Caco-2 (cell line): ENCODE measurements at regions not wholly inside any gene's neighbourhood (a gene's known extent, or its start where the extent isn't known, plus 50 kb on each side); places are given as distances from the start of the nearest gene placed in this dataset.

Experiments
- BruUV-seq: library from RNA; stranded (reverse); fragments of 400-500 nt; replicated peaks from 2 replicates; lab custom pipeline; 2021; lab: Mats Ljungman, UMichigan
- CTCF ChIA-PET: fragments of 300-600 bp; sonication (Branson Sonifier 250); formaldehyde crosslinking; loops from one replicate; lab custom pipeline; 2022; ENCODE audit warnings: antibody characterized with exemption; lab: Charles Lee
- POLR2A ChIA-PET: fragments of 300-600 bp; sonication (Branson Sonifier 250); formaldehyde crosslinking; loops from one replicate; lab custom pipeline; 2022; ENCODE audit warnings: antibody characterized with exemption; lab: Charles Lee
- DNase-seq, 2 experiments: peaks; one replicate each; pipeline versions ENCODE4 v3.0.0 to v3.0.0-alpha.2; 2020 to 2022
- H3K27me3 ChIP-seq: replicated peaks from 2 replicates; pipeline ENCODE4 v1.6.0; 2011; ENCODE audit warnings: low read length; ENCODE audit not compliant: control insufficient read depth, insufficient read depth
- H3K36me3 ChIP-seq: 2 replicates; pipeline ENCODE4 v1.5.1; 2011; ENCODE audit warnings: low read length; ENCODE audit not compliant: control insufficient read depth, insufficient read depth
- H3K4me1 ChIP-seq: fragments of 250-450 bp; sonication (Bioruptor Pico); 2 replicates; pipeline ENCODE4 v1.5.1; 2020; ENCODE audit warnings: mild to moderate bottlenecking
- H3K4me3 ChIP-seq: 2 replicates; pipeline ENCODE4 v1.5.1; 2011; ENCODE audit warnings: low read depth, mild to moderate bottlenecking, control low read depth, low read length
- H3K9me3 ChIP-seq: fragments of 250-450 bp; sonication (Bioruptor Pico); 2 replicates; pipeline ENCODE4 v1.5.1; 2020; ENCODE audit warnings: mild to moderate bottlenecking, moderate library complexity
- H3K27ac Mint-ChIP-seq: one replicate; pipeline ENCODE4 v1.8.0; 2022; ENCODE audit warnings: mixed read lengths; ENCODE audit not compliant: unreplicated experiment
- H3K27me3 Mint-ChIP-seq: one replicate; pipeline ENCODE4 v1.8.0; 2022; ENCODE audit warnings: mixed read lengths; ENCODE audit not compliant: insufficient read depth, unreplicated experiment
- H3K36me3 Mint-ChIP-seq: one replicate; pipeline ENCODE4 v1.8.0; 2022; ENCODE audit warnings: mild to moderate bottlenecking, mixed read lengths; ENCODE audit not compliant: insufficient read depth, unreplicated experiment
- H3K4me1 Mint-ChIP-seq: one replicate; pipeline ENCODE4 v1.8.0; 2022; ENCODE audit warnings: low read depth, mixed read lengths; ENCODE audit not compliant: unreplicated experiment
- H3K4me3 Mint-ChIP-seq: one replicate; pipeline ENCODE4 v1.8.0; 2022; ENCODE audit warnings: mild to moderate bottlenecking, moderate library complexity, mixed read lengths; ENCODE audit not compliant: unreplicated experiment
- H3K9me3 Mint-ChIP-seq: one replicate; pipeline ENCODE4 v1.8.0; 2022; ENCODE audit warnings: mixed read lengths; ENCODE audit not compliant: unreplicated experiment
- intact Hi-C: fragments of 100-400 bp; cut with micrococcal nuclease; formaldehyde crosslinking; loops from one replicate; pipeline ENCODE4 v1.10.0; 2022; ENCODE audit not compliant: unreplicated experiment
- TF ChIP-seq, protein P1 (sequence below), 2 experiments: fragments of 200-600 bp in 1 of 2; IDR thresholded peaks; 1 replicate in 1 of 2; 2 replicates in 1 of 2; pipeline versions ENCODE4 v1.5.1 to v1.8.0; 2011 to 2022; ENCODE audit warnings: antibody characterized with exemption in 1 of 2, control low read depth in 1 of 2, inconsistent platforms in 1 of 2, low read depth in 1 of 2, low read length in 1 of 2, mild to moderate bottlenecking in 1 of 2, moderate library complexity in 1 of 2; ENCODE audit not compliant: insufficient read depth in 1 of 2, severe bottlenecking in 1 of 2, unreplicated experiment in 1 of 2

DNA sequence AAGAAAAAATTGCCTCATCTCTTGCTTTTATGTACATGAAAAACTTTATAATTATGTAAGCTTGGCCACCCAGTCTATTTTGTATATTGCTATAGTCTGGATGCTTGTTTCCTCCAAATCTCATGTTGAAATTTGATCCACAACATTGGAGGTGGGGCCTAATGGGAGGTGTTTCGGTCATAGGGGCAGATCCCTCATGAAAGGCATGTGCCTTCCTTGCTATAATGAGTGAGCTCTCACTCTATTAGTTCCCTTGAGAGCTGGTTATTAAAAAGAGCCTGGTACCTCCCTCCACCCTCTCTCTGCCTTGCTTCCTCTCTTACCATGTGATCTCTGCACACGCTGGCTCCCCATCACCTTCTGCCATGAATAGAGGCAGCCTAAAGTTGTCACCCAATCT, 1005.1 kb downstream of the PCDH9 start:
- no TSS peak for BruUV-seq

DNA sequence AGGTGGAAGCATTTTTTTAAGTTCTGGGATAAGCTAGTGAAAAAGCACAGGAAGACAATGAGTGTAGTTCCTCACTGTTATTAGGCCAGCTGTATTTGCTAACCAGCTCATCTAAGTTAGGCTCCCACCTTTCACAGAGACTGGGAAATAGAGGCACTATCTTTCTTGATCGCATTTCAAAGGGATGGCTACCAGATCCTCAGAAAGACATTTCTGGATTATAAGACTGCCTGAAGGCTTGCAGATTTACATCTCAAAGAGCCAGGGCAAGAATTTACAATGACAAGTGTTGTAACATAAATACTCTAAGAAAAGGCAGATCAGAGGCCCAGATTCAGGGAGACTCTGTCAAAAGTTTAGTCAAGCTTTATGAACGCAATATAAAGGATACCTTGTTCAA, 1005.5 kb downstream of the PCDH9 start:
- no TSS peak for BruUV-seq
- Mint-ChIP-seq H3K4me3 (no peak overlapping the region), H3K36me3 (no peaks in the 10 kb centered on the region), H3K27me3 (peaks cover 3% of the 10 kb centered on the region), H3K4me1 (no peaks in the 10 kb centered on the region), H3K9me3 (no peaks in the 10 kb centered on the region), H3K27ac (no peak overlapping the region)
- POLR2A ChIA-PET: no interaction called here
- Histone ChIP-seq H3K9me3 (no peaks in the 10 kb centered on the region), H3K4me1 (no peaks in the 10 kb centered on the region), H3K27me3 (no peaks in the 10 kb centered on the region), H3K4me3 (no peak overlapping the region), H3K36me3 (no peaks in the 10 kb centered on the region)
- TF ChIP-seq, protein P1, sequence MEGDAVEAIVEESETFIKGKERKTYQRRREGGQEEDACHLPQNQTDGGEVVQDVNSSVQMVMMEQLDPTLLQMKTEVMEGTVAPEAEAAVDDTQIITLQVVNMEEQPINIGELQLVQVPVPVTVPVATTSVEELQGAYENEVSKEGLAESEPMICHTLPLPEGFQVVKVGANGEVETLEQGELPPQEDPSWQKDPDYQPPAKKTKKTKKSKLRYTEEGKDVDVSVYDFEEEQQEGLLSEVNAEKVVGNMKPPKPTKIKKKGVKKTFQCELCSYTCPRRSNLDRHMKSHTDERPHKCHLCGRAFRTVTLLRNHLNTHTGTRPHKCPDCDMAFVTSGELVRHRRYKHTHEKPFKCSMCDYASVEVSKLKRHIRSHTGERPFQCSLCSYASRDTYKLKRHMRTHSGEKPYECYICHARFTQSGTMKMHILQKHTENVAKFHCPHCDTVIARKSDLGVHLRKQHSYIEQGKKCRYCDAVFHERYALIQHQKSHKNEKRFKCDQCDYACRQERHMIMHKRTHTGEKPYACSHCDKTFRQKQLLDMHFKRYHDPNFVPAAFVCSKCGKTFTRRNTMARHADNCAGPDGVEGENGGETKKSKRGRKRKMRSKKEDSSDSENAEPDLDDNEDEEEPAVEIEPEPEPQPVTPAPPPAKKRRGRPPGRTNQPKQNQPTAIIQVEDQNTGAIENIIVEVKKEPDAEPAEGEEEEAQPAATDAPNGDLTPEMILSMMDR (IDR thresholded peaks at IDR 0.05; ENCODE audit: insufficient read depth in 1 of 2, low read depth in 1 of 2, low read length in 1 of 2, severe bottlenecking in 1 of 2, unreplicated experiment in 1 of 2): no peak
- intact Hi-C loops: no loop called here
- CTCF ChIA-PET: no interaction called here
- DNase-seq: no peak

More for the DNA sequence above, 1005.1 kb downstream of the PCDH9 start:
- Mint-ChIP-seq H3K36me3 (no peaks in the 10 kb centered on the region), H3K27me3 (peaks cover 3% of the 10 kb centered on the region), H3K4me3 (no peak overlapping the region), H3K27ac (no peak overlapping the region), H3K4me1 (no peaks in the 10 kb centered on the region), H3K9me3 (peaks cover 3% of the 10 kb centered on the region)
- POLR2A ChIA-PET: no interaction called here
- no peak for DNase-seq
- TF ChIP-seq, protein P1 (IDR thresholded peaks at IDR 0.05; ENCODE audit: insufficient read depth in 1 of 2, low read depth in 1 of 2, low read length in 1 of 2, severe bottlenecking in 1 of 2, unreplicated experiment in 1 of 2): no peak
- H3K9me3 ChIP-seq: no peaks in the 10 kb centered on the region
- no peak overlapping the region for H3K4me3 ChIP-seq
- intact Hi-C loops: no loop called here
- CTCF ChIA-PET: no interaction called here
- no peaks in the 10 kb centered on the region for H3K4me1 ChIP-seq
- no peaks in the 10 kb centered on the region for H3K36me3 ChIP-seq
- H3K27me3 ChIP-seq: no peaks in the 10 kb centered on the region

DNA sequence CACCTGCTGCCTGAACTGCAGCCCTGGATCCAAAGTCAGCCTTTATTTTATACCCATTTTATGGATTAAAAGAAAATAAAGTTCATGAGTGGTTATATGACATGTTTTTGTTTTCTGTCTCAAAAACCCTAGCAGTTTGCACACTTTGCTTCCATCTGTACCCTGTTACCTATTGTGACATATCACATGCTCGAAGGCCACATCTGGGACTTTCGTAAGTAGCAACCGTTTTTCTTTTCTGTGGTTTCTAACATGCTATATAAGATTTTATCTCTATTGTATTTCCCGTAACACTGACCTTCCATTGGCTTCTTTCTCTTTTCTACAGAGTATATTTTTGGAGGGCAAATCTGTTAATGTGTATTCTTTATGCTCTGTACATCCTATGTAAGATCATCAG, 1007.2 kb downstream of the PCDH9 start:
- no peak overlapping the region for H3K27ac Mint-ChIP-seq

More for the DNA sequence above, 1007.2 kb downstream of the PCDH9 start:
- no TSS peak for BruUV-seq
- no peaks in the 10 kb centered on the region for H3K9me3 ChIP-seq
- Mint-ChIP-seq H3K4me3 (no peak overlapping the region), H3K9me3 (no peaks in the 10 kb centered on the region), H3K36me3 (no peaks in the 10 kb centered on the region), H3K27me3 (peaks cover 3% of the 10 kb centered on the region), H3K4me1 (no peaks in the 10 kb centered on the region)
- TF ChIP-seq, protein P1 (IDR thresholded peaks at IDR 0.05; ENCODE audit: insufficient read depth in 1 of 2, low read depth in 1 of 2, low read length in 1 of 2, severe bottlenecking in 1 of 2, unreplicated experiment in 1 of 2): no peak
- no peak for DNase-seq
- H3K27me3 ChIP-seq: no peaks in the 10 kb centered on the region
- intact Hi-C loops: no loop called here
- no peak overlapping the region for H3K4me3 ChIP-seq
- ChIA-PET CTCF (no interaction called here), POLR2A (no interaction called here)
- H3K36me3 ChIP-seq: no peaks in the 10 kb centered on the region
- no peaks in the 10 kb centered on the region for H3K4me1 ChIP-seq
